ENCODE measurements at regions not wholly inside any gene's neighbourhood (a gene's known extent, or its start where the extent isn't known, plus 50 kb on each side); places are given as distances from the start of the nearest gene placed in this dataset.

GRCh38 chr1:59220356-59220755 is 76.5 kb upstream of the FGGY start:
- no peak for TF ChIP-seq TAF1 (IDR thresholded peaks at IDR 0.05; ENCODE audit: borderline replicate concordance, insufficient read depth, low read length)
- TF ChIP-seq REST (IDR thresholded peaks at IDR 0.05; ENCODE audit: insufficient read depth in 1 of 2, low read depth in 2 of 2, low read length in 2 of 2) = no peak

Data from PFSK-1 (cell line).